ENCODE measurements at regions not wholly inside any gene's neighbourhood (a gene's known extent, or its start where the extent isn't known, plus 50 kb on each side); places are given as distances from the start of the nearest gene placed in this dataset.
"Not testable (repeated sequence)": the region's sequence is repeated elsewhere in the genome, so short reads cannot be mapped to it uniquely, and the experiment has no call there.

- no peak for DNase-seq
Measured at GRCh38 chr3:25895443-25895842, 105.6 kb downstream of the OXSM start.

GRCh38 chr3:25897019-25897418 is 107.1 kb downstream of the OXSM start:
- no peak for DNase-seq

GRCh38 chr3:25899352-25900101 is 109.6 kb downstream of the OXSM start:
- no peak for DNase-seq

- DNase-seq: no peak
Measured at GRCh38 chr3:25900161-25900560, 110.3 kb downstream of the OXSM start.

DNA sequence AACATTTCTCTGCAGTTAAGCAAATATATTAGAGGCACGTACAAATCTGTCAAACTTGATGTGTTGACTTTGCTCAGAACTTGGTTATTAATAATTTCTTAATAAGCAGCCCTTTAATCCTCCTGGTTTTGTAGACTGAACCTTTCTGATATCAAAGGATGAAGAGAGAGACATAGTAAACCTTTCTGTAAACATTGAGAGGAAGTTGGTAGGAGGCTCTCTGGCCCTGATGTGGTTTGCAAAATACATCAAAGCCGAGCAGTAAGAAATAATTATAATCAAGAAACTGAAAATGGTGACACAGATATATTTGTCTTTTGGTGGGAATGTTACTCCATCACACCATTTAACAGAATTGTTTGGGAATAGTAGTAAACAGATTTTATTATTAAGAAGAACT is 111.9 kb downstream of the OXSM start:
- DNase-seq: no peak

DNA sequence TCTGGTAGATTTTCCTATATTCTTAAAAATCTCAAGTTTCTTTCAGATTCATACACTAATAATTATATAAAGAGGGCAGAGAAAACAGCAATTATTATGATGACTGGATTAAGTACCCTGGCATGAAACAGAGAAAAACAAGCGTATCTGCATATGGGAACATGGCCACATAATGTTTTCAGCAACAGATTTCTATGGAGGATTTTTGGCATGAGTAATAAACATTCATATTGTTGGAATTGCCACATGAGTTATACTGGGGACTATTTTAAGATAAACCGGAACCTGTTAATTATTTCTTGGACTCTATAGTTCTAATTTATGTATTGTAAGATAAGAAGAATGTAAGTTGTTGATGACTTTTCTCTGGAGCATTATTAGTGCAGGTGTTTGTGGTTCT is 112.7 kb downstream of the OXSM start:
- no peak for DNase-seq

GRCh38 chr3:25903371-25904129 is 113.7 kb downstream of the OXSM start:
- no peak for DNase-seq

GRCh38 chr3:25904206-25904605 is 114.3 kb downstream of the OXSM start:
- no peak for DNase-seq

GRCh38 chr3:25906132-25906906 is 116.4 kb downstream of the OXSM start:
- DNase-seq: no peak

DNA sequence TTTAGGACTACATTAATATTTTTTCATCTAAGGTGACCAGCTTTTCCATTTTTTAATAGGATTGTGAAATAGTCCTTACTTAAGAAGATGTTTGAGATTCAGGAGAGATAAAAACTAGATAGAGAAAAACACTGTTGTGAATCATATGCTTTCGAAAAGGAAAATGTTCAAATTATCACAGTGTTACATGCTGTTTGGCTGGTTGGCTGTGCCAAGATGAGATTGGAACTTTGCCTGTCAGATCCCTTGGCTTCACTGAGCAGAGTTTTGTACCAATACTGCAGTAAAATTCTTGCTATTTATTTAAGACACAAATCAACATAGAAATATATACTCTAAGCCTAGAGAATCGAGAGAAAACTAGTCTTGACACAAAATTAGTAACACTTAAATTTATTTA is 117.2 kb downstream of the OXSM start:
- no peak for DNase-seq

DNA sequence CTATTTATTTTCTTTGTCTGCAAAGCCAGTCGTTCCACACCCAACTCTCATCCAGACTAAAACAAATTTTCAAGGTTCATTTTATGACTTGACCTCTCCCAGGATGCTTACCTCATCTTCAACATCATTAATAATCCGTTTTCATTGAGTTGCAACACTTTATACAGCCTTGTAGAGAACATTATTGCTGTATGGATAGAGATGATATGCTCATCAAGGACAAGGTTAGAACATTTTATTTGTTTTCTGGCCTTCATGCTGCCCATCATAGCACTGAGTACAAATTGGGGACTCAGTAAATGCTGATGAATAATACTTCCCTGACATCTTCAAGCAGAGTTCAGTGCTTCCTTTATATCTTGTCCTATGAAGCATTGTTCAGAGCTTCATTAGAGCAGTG is 120.2 kb downstream of the OXSM start:
- no peak for DNase-seq

GRCh38 chr3:25910997-25911396 is 121.1 kb downstream of the OXSM start:
- no peak for DNase-seq

- no peak for DNase-seq
Measured at GRCh38 chr3:25911525-25912295, 121.8 kb downstream of the OXSM start.

DNA sequence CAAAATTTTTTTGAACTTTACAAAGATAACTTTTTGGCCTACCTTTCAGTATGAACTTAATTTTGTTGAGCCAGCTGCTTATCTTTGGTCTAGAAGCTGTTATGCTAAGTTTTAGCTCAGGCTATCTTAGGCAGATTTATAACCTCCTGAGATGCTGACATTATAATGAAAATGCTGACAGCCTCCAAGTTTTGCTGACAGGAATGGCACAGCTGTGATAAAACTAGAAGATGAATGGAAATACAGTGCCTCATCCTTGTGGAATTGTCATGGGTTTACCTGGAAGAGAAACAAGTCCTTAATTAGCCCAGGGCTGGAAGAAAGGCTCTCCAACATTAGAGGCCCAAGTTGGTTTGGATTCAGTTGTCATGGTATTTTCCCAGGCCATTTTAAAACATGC is 123.3 kb downstream of the OXSM start:
- no peak for DNase-seq

DNA sequence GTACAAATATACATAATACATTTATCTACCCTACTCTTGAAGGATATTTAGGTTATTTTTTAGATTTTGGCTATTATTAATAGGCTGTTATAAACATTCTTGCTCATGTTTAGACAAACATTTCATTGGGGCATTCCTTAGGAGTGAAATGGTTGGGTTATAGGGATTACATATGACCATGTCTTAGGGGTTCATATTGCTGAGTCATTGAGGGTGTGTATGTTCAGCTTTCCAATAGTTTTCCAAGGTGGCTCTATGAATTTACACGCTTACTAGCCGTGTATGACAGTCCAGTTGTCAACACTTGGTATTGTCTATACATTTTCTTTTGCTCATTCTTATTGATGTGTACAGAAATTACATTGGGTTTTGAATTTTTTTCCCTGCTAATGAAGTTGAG is 125.8 kb downstream of the OXSM start:
- no peak for DNase-seq

- no peak for DNase-seq
Measured at GRCh38 chr3:25916321-25916720, 126.4 kb downstream of the OXSM start.

- DNase-seq: not testable (repeated sequence)
Measured at GRCh38 chr3:25931967-25932366, 142.1 kb downstream of the OXSM start.

- DNase-seq: no peak
Measured at GRCh38 chr3:25938566-25939325, 148.9 kb downstream of the OXSM start.

DNA sequence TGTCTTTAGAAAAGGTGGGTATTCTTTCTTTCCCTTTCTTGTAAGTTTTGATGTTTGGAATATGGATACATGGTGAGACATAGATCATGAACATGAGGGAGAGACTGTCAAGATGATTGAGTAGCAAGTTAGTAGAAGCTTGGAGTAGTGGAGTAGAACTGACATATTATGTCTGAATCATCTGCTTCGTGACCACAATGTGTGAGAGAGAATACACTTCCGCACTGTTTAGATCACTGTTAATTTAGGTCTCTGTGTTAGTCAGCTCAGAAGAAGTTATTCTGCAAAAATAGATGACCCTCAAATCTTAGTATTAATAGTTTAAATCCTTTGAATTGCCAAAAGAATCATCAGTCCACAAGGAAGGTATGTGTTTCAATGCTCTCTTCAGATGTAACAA is 151.0 kb downstream of the OXSM start:
- DNase-seq: no peak

DNA sequence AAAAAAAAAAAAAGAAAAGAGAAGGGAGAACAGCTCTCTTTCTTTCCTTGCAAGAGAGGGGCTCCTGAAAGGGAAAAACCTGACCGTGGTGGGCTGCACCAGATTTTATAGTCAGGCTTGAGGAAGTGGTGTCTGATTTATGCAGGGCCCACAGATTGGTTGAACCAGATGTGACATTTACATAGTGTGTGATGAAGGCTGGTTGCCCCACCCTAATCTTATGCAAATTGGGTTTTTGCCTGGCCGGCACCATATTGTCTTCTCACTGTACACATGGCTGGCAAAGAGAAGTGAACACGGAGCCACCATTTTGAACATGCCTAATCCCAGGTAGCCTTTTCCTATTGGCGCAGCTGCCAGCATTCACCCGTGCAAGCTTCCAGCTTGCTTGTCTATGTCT is 154.4 kb downstream of the OXSM start:
- DNase-seq: no peak

DNA sequence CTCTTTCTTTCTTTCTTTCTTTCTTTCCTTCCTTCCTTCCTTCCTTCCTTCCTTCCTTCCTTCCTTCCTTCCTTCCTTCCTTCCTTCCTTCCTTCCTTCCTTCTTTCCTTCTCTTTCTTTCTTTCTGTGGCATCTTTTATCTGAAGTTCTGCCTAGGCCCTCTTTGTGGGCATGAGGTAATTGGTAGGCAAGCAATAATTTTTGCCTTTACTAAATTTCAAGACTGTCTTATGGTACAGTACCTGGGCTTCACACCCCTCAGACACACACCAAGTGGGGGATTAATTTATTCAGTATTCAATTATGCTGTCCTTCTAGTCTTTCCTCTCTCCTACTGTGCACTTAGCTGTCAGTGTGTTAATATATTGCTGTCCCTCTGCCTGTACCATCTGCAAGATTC is 155.5 kb downstream of the OXSM start:
- DNase-seq: no peak
